ENCODE measurements at regions not wholly inside any gene's neighbourhood (a gene's known extent, or its start where the extent isn't known, plus 50 kb on each side); places are given as distances from the start of the nearest gene placed in this dataset.

GRCh38 chr7:56291-56913 lies 136.0 kb upstream of the FAM20C start:
- DNase-seq (ENCODE audit: low spot score): no peak

DNA sequence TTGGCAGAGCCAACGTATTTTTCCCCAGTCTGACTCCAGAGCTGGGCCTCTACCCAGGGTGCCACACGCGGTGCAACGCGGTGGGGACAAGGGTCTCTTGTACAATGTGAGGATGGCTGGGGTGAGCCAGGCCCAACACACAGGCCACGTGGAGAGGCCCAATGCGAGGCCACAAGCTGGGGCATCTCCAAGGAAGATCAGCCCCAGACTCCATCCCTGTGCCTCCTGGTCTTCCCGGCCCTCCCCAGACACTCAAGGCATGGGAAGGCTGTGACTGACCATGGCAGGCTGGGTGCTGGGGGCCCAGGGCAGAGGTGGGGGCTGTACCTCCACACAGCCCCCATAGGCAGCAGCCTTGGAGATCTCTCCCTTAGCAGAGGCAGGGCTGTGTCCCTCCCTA lies 135.3 kb upstream of the FAM20C start:
- DNase-seq (ENCODE audit: low spot score): no peak

GRCh38 chr7:57482-58255 lies 134.7 kb upstream of the FAM20C start:
- no peak for DNase-seq (ENCODE audit: low spot score)

GRCh38 chr7:58316-58715 lies 134.1 kb upstream of the FAM20C start:
- no peak for DNase-seq (ENCODE audit: low spot score)

DNA sequence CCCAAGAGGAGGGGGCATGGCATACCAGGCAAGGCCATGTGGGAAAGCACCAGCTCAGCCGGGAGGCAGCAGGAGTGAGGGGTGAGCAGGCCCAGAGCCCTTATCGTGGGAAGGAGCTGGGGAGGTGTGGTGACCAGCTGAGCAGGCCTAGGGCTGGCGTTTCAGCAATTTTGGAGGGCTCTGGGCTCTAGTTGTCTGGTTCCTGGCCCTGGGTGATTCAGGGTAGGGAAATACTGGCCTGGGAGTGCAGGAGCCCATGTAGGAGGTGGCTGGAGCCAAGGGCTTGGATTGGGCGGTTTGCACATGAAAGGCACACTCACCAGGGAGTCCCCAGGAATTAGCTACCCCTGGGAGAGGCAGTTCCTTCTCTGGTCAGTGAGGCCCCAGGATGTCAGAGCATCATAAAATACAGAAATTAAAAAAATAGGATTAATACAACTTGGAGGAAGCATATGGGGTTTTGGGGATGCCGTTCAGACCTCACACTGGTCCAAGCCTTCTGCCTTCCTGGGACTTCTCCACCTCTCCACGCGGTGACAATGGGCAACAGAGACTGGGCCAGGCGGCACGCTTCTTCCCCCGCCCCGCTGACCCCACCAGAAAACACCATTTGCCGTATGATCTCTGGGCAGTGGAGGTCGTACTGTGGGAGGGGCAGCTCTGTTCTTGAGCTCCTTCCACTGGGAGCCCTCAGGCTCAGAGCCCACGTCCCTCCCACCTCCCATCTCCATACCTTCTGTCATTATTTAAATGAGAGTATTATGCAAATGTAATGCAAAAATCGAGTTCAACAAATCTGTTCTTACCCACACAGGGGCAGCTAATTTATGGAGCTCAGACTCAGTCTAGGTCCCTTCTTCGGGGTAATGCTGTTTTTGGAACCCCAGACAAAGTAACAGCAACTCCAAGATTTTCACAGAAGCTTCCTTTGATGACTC lies 133.0 kb upstream of the FAM20C start:
- DNase-seq (ENCODE audit: low spot score): no peak

GRCh38 chr7:60017-60675 lies 132.2 kb upstream of the FAM20C start:
- DNase-seq (ENCODE audit: low spot score): no peak

DNA sequence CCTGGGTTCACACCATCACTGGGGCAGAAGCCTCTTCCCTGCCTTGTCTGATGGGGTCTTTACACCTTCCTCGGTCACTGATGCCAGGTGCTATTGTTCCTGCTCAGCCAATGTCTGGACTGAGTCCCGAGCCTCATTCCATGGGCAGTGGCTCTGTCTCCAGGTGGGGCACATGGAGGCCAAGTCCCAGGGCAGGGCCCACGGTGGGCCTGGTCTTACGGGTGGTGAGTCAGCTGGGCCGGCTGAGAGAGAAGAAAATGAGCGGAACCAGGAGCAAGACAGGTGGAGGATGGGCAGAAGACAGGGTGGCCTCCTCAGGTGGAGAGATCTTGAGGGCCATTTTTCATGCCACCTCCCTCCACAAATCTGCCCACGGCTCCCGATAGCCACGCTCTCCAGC lies 131.7 kb upstream of the FAM20C start:
- no peak for DNase-seq (ENCODE audit: low spot score)

GRCh38 chr7:61111-61510 lies 131.3 kb upstream of the FAM20C start:
- no peak for DNase-seq (ENCODE audit: low spot score)

- DNase-seq (ENCODE audit: low spot score): no peak
Observed at GRCh38 chr7:61576-62360, 130.6 kb upstream of the FAM20C start.

GRCh38 chr7:62361-63116 lies 129.8 kb upstream of the FAM20C start:
- DNase-seq (ENCODE audit: low spot score): no peak

GRCh38 chr7:63117-63480 lies 129.3 kb upstream of the FAM20C start:
- no peak for DNase-seq (ENCODE audit: low spot score)

- DNase-seq (ENCODE audit: low spot score): no peak
Observed at GRCh38 chr7:63521-64021, 128.8 kb upstream of the FAM20C start.

DNA sequence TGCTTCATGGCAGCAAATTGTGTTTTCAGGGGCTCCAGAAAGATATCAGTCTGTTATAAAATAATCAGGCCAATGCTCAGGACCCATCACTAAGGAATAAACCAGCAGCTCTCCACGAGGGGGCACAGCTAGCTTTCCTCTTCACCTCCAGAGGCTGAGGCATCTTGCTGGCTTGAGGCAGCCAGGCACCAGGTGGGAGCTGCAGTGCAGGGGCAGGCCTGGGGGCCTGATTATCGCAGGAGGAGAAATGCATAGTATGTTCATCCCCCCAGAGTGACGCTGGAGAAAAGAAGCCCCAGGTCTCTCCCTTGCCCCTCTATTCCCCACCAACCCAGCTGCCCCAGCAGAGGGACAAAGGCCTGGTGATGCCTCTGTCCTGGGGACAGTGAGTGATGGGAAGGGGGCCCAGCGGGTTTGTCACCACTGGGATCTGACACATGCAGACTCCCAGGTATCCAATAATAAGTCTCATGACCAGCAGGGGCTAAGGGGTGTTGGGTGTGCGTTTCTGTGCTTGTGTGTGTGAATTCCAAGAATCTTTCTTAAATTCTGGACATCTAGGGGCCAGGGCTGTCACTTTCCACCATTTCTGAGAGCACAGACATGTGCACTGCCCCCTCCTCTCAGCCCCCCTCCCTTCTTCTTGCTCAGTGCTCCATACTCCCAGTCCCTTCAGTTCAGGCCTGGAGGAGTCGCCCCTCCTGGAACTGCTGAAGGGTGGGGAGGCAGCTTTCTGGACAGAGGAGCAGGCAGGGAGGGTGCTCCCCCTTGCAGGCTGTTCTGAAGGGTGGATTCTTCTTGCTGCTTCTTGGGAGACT lies 128.1 kb upstream of the FAM20C start:
- DNase-seq (ENCODE audit: low spot score): no peak

- DNase-seq (ENCODE audit: low spot score): no peak
Observed at GRCh38 chr7:64916-65341, 127.4 kb upstream of the FAM20C start.

- no peak for DNase-seq (ENCODE audit: low spot score)
Observed at GRCh38 chr7:65554-65953, 126.8 kb upstream of the FAM20C start.

- no peak for DNase-seq (ENCODE audit: low spot score)
Observed at GRCh38 chr7:66296-66695, 126.1 kb upstream of the FAM20C start.

DNA sequence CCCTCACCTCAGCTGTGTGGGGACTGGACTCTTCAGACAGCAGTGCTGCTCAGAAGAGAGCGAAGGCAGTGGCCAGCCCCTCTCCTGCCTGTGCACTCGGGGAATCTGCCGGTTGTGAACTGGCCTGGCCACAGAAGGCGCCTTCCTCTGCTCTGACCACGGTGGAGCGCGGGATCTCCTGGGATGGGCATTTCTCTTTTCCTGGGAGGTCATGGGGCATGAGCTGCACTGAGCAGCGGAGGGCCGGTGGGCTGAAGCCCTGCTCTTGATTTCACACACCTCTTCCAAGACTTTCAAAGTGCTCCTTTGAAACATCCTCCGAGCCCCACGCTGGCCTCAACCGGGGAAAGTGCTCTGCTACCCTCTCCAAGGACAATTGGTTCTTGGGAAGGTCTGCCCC lies 125.6 kb upstream of the FAM20C start:
- DNase-seq (ENCODE audit: low spot score): no peak

- no peak for DNase-seq (ENCODE audit: low spot score)
Observed at GRCh38 chr7:67661-68395, 124.5 kb upstream of the FAM20C start.

DNA sequence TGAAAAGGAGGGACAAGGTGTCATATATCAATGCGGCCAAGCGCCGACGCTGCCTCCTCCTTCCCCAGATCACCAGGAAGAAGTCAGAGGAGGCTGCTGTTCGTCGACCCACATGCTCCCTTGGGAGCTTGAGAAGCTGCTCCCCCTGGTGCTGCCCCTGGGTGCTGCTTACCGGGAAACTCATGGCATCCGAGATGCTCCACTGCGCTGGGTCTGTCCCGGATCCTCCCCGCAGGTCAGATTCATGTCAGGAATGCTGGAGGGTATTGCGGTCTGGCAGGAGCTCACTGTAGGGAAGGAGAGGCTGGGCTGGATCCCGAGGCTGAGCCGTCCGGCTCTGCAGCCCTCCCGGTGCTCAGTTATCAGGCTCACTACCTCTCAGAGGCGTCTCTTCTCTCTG lies 123.7 kb upstream of the FAM20C start:
- DNase-seq (ENCODE audit: low spot score): no peak
